ENCODE measurements at regions not wholly inside any gene's neighbourhood (a gene's known extent, or its start where the extent isn't known, plus 50 kb on each side); places are given as distances from the start of the nearest gene placed in this dataset.

DNA sequence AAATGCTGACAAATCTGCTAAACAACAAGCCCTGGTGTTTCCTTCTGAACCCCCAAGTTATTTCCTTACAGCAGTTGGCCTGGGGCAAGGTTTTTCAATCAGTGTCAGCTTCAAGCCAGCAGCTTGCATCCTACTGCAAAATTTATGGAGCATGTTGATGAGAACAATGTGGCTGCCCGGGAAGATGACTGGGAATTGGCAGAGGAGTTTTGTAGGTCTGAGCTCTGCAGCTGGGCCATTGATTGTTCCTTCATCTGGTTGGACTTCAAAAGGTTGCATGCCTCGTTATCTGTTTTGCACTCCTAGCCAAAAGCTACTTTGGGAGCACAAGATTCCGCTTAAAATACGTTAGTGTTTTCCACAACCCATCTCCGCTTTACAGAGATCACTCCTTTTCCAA, 1030.3 kb upstream of the LCORL start:
- TF ChIP-seq POLR2AphosphoS5 (IDR thresholded peaks at IDR 0.05) (no peak), EP300 (IDR thresholded peaks at IDR 0.05) (no peak), POLR2A (IDR thresholded peaks at IDR 0.05) (no peak)
- TF ChIP-seq, protein P1, sequence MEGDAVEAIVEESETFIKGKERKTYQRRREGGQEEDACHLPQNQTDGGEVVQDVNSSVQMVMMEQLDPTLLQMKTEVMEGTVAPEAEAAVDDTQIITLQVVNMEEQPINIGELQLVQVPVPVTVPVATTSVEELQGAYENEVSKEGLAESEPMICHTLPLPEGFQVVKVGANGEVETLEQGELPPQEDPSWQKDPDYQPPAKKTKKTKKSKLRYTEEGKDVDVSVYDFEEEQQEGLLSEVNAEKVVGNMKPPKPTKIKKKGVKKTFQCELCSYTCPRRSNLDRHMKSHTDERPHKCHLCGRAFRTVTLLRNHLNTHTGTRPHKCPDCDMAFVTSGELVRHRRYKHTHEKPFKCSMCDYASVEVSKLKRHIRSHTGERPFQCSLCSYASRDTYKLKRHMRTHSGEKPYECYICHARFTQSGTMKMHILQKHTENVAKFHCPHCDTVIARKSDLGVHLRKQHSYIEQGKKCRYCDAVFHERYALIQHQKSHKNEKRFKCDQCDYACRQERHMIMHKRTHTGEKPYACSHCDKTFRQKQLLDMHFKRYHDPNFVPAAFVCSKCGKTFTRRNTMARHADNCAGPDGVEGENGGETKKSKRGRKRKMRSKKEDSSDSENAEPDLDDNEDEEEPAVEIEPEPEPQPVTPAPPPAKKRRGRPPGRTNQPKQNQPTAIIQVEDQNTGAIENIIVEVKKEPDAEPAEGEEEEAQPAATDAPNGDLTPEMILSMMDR (IDR thresholded peaks at IDR 0.05), result no peak

Data from sigmoid colon (tissue), 4 donors.